GM23248 (cell line): ENCODE measurements at regions not wholly inside any gene's neighbourhood (a gene's known extent, or its start where the extent isn't known, plus 50 kb on each side); places are given as distances from the start of the nearest gene placed in this dataset.

Experiments
- DNase-seq: peaks from one replicate; pipeline ENCODE4 v3.0.0-alpha.2; 2015
- H2AFZ ChIP-seq: fragments of 200-600 bp; sonication (generic); 2 replicates; pipeline ENCODE4 v1.6.1; 2016; ENCODE audit warnings: antibody characterized with exemption
- H3F3A ChIP-seq: fragments of 200-600 bp; sonication (generic); 2 replicates; pipeline ENCODE4 v1.6.1; 2016; ENCODE audit warnings: mild to moderate bottlenecking, antibody characterized with exemption, mixed run types; ENCODE audit not compliant: insufficient read depth
- H3K27ac ChIP-seq: fragments of 200-600 bp; sonication (generic); 2 replicates; pipeline ENCODE4 v1.5.1; 2016; ENCODE audit warnings: mild to moderate bottlenecking
- H3K27me3 ChIP-seq: fragments of 200-600 bp; sonication (generic); replicated peaks from 2 replicates; pipeline ENCODE4 v1.6.1; 2016; ENCODE audit warnings: mild to moderate bottlenecking; ENCODE audit not compliant: insufficient read depth
- H3K36me3 ChIP-seq: fragments of 200-600 bp; sonication (generic); 2 replicates; pipeline ENCODE4 v1.6.1; 2016; ENCODE audit warnings: low read depth, mild to moderate bottlenecking
- H3K4me1 ChIP-seq: fragments of 200-600 bp; sonication (generic); 2 replicates; pipeline ENCODE4 v1.6.1; 2016; ENCODE audit warnings: mild to moderate bottlenecking; ENCODE audit not compliant: insufficient read depth
- H3K4me2 ChIP-seq: fragments of 200-600 bp; sonication (generic); one replicate; pipeline ENCODE4 v1.6.1; 2016; ENCODE audit warnings: mild to moderate bottlenecking; ENCODE audit not compliant: unreplicated experiment
- H3K4me3 ChIP-seq: fragments of 200-600 bp; sonication (generic); 2 replicates; pipeline ENCODE4 v1.5.1; 2016; ENCODE audit warnings: mild to moderate bottlenecking
- H3K79me2 ChIP-seq: fragments of 200-600 bp; sonication (generic); 2 replicates; pipeline ENCODE4 v1.6.1; 2016; ENCODE audit warnings: mild to moderate bottlenecking; ENCODE audit not compliant: insufficient read depth
- H3K9ac ChIP-seq: fragments of 200-600 bp; sonication (generic); 2 replicates; pipeline ENCODE4 v1.6.1; 2016; ENCODE audit warnings: mild to moderate bottlenecking
- H3K9me2 ChIP-seq: fragments of 200-600 bp; sonication (generic); 2 replicates; pipeline ENCODE4 v1.6.1; 2016; ENCODE audit warnings: mixed run types, mild to moderate bottlenecking, moderate library complexity; ENCODE audit not compliant: insufficient read depth
- H3K9me3 ChIP-seq: fragments of 200-600 bp; sonication (generic); one replicate; pipeline ENCODE4 v1.6.1; 2017; ENCODE audit warnings: low read depth
- H4K20me1 ChIP-seq: fragments of 200-600 bp; sonication (generic); 2 replicates; pipeline ENCODE4 v1.6.0; 2016; ENCODE audit not compliant: insufficient read depth
- EZH2 ChIP-seq: fragments of 200-600 bp; sonication (generic); IDR thresholded peaks from 2 replicates; pipeline ENCODE4 v1.6.1; 2018; ENCODE audit warnings: antibody characterized with exemption, mild to moderate bottlenecking; ENCODE audit not compliant: insufficient read depth, poor library complexity, severe bottlenecking
- EZH2phosphoT487 ChIP-seq: fragments of 200-600 bp; sonication (generic); IDR thresholded peaks from 2 replicates; pipeline ENCODE4 v1.6.1; 2018; ENCODE audit warnings: antibody characterized with exemption, moderate library complexity, mild to moderate bottlenecking, low read depth; ENCODE audit not compliant: insufficient read depth
- WGBS, 2 experiments: methylation state at CpG; one replicate each; pipeline ENCODE4 v1.1.6; 2015 to 2017; ENCODE audit warnings: low lambda C conversion rate in 2 of 2, low coverage in 1 of 2; ENCODE audit errors: missing lambda C conversion rate in 2 of 2; 5-methylcytosine and 5-hydroxymethylcytosine counted together
- in situ Hi-C: fragments of 300-500 bp; cut with MboI; formaldehyde crosslinking; loops from 2 replicates; pipeline ENCODE4 v1.15.0; 2020

- Histone ChIP-seq H3K4me2 (no peak overlapping the region), H3K9me3 (no peaks in the 10 kb centered on the region), H4K20me1 (no peaks in the 10 kb centered on the region), H3K9ac (no peak overlapping the region), H3K4me1 (no peaks in the 10 kb centered on the region), H3K79me2 (no peaks in the 10 kb centered on the region), H3F3A (no peaks in the 10 kb centered on the region), H2AFZ (no peak overlapping the region), H3K9me2 (no peaks in the 10 kb centered on the region), H3K4me3 (no peak overlapping the region), H3K36me3 (no peaks in the 10 kb centered on the region), H3K27ac (no peak overlapping the region), H3K27me3 (no peaks in the 10 kb centered on the region)
- no peak for DNase-seq
- TF ChIP-seq EZH2phosphoT487 (no peak), EZH2 (no peak)
- in situ Hi-C loops, result no loop called here
These were observed 184.6 kb upstream of the PHYHIPL start for GRCh38 chr10:58991856-58992255.

GRCh38 chr10:58992830-58993460 lies 183.5 kb upstream of the PHYHIPL start:
- Histone ChIP-seq H4K20me1 (no peaks in the 10 kb centered on the region), H3K4me1 (no peaks in the 10 kb centered on the region), H3K9me3 (no peaks in the 10 kb centered on the region), H3K79me2 (no peaks in the 10 kb centered on the region), H3K4me2 (no peak overlapping the region), H3K4me3 (no peak overlapping the region), H3F3A (no peaks in the 10 kb centered on the region), H3K27me3 (no peaks in the 10 kb centered on the region), H3K36me3 (no peaks in the 10 kb centered on the region), H3K9me2 (no peaks in the 10 kb centered on the region), H3K9ac (no peak overlapping the region), H3K27ac (no peak overlapping the region), H2AFZ (no peak overlapping the region)
- in situ Hi-C loops, result no loop called here
- TF ChIP-seq EZH2 (no peak), EZH2phosphoT487 (no peak)
- no peak for DNase-seq
- WGBS, 2 experiments, result 53 to 61% methylated on average over 4 of the region's 4 CpGs

GRCh38 chr10:58993480-58994221 lies 182.8 kb upstream of the PHYHIPL start:
- no peaks in the 10 kb centered on the region for H3K4me1 ChIP-seq
- no peaks in the 10 kb centered on the region for H3K9me2 ChIP-seq
- H3K36me3 ChIP-seq, result no peaks in the 10 kb centered on the region
- H3F3A ChIP-seq, result no peaks in the 10 kb centered on the region
- H3K4me3 ChIP-seq, result no peak overlapping the region
- H4K20me1 ChIP-seq, result no peaks in the 10 kb centered on the region
- H3K79me2 ChIP-seq, result no peaks in the 10 kb centered on the region
- H3K9ac ChIP-seq, result no peak overlapping the region
- 59 to 61% methylated on average over 7 of the region's 7 CpGs for WGBS, 2 experiments
- no peak overlapping the region for H3K27ac ChIP-seq
- in situ Hi-C loops, result no loop called here
- H3K27me3 ChIP-seq, result no peaks in the 10 kb centered on the region
- no peak for DNase-seq
- no peaks in the 10 kb centered on the region for H3K9me3 ChIP-seq
- H2AFZ ChIP-seq, result no peak overlapping the region
- no peak for TF ChIP-seq EZH2phosphoT487
- no peak overlapping the region for H3K4me2 ChIP-seq

GRCh38 chr10:58994226-58995057 lies 182.0 kb upstream of the PHYHIPL start:
- no peak overlapping the region for H2AFZ ChIP-seq
- no peaks in the 10 kb centered on the region for H3K9me3 ChIP-seq
- H3K27me3 ChIP-seq, result no peaks in the 10 kb centered on the region
- no peaks in the 10 kb centered on the region for H3F3A ChIP-seq
- no peak overlapping the region for H3K9ac ChIP-seq
- no peak overlapping the region for H3K4me2 ChIP-seq
- H3K36me3 ChIP-seq, result no peaks in the 10 kb centered on the region
- H3K4me3 ChIP-seq, result no peak overlapping the region
- WGBS, 2 experiments, result 84 to 87% methylated on average over 4 of the region's 4 CpGs
- no peaks in the 10 kb centered on the region for H3K4me1 ChIP-seq
- no peaks in the 10 kb centered on the region for H3K79me2 ChIP-seq
- in situ Hi-C loops, result no loop called here
- TF ChIP-seq EZH2phosphoT487, result no peak
- no peak for TF ChIP-seq EZH2
- no peak overlapping the region for H3K27ac ChIP-seq
- no peak for DNase-seq
- no peaks in the 10 kb centered on the region for H3K9me2 ChIP-seq
- no peaks in the 10 kb centered on the region for H4K20me1 ChIP-seq
